Stimulated activated CD8-positive, alpha-beta memory T cell treated with anti-CD3 and anti-CD28 coated beads, Interleukin-12 subunit alpha, Interleukin-12 subunit beta, amount 100 ng/mL, for 24 hours (primary cell): ENCODE measurements at regions not wholly inside any gene's neighbourhood (a gene's known extent, or its start where the extent isn't known, plus 50 kb on each side); places are given as distances from the start of the nearest gene placed in this dataset.

Experiments used
- DNase-seq: peaks from one replicate; pipeline ENCODE4 v3.0.0-alpha.2; 2020; ENCODE audit errors: extremely low read depth

GRCh38 chr13:104779311-104779993, 1713.2 kb upstream of the SLC10A2 start:
- DNase-seq, result no peak

DNA sequence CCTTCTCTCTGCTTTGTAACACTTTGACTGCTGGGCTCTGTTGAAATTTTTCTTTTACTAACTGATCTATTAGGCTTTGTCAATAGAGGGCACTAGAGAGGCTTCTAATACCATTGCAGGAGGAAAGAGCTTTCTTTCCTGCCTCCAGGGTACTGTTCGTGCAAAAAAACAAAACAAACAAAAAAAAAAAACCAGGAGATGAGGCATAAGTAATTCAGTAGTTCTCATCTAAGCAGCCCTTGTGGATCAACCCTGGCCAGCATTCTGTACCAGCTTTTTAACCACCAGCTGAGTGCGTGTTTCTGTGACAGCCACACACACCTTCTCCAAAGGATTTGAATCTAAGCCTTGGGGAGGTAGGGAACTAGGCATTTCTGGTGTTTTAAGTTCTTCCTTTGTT, 1707.6 kb upstream of the SLC10A2 start:
- no peak for DNase-seq

- DNase-seq, result no peak
These were observed 1703.3 kb upstream of the SLC10A2 start for GRCh38 chr13:104769545-104769944.

DNA sequence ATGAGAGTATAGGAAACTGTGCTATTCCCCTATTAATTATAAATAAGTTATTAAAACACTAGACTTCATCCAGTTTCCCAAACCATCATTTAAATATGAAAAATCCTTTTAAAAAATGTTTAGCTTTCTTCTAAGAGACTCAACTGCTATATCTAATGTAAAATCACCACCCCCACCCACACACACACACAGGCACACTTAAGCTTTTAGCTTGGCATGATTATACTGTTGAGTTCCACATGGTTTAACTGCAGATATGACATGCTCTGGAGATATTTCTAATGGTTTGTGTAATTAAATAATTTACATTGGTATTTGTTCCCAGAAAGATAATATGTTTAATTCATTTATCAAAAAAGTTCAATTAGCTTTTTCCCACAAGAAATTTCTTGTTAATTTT, 1700.1 kb upstream of the SLC10A2 start:
- DNase-seq, result no peak

- DNase-seq, result no peak
These were observed 1698.4 kb upstream of the SLC10A2 start for GRCh38 chr13:104764600-104764999.

GRCh38 chr13:104759069-104759468, 1692.9 kb upstream of the SLC10A2 start:
- no peak for DNase-seq

DNA sequence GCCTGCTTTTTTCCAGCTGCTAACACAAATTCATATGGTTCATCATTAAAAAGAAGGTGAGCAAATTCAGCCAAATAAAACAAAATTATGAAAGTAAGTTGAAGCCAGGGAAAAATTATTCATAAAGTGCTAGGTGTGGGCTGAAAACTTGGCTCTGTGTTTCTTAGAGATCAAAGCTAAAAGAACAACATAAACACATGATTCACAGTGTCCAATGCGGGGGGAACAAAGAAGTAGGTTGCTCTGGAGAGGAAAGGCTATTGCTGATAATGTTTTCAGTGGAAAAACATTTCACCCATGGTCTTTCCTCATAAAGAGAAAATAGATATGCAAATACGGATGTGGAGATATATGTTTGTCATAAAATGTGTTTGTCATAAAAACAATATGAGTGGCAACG, 1691.5 kb upstream of the SLC10A2 start:
- no peak for DNase-seq

DNA sequence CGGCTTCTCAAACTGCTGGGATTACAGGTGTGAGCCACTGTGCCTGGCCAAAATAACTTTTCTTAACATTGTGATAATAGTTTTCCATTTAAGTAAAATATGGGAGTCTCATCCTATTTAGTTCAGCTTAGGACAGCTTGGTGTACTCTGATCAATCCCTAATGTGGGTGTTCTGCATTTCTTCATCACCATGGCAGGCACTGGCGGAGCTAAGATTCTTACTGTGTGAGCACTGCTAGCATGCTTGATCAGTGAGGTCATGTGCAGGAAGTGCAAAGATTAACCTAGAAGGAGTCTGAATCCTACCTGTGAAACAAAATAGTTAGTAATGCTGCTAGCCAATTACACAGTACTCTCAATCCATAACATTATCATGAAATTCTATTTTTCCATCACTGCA, 1684.2 kb upstream of the SLC10A2 start:
- DNase-seq, result no peak

DNA sequence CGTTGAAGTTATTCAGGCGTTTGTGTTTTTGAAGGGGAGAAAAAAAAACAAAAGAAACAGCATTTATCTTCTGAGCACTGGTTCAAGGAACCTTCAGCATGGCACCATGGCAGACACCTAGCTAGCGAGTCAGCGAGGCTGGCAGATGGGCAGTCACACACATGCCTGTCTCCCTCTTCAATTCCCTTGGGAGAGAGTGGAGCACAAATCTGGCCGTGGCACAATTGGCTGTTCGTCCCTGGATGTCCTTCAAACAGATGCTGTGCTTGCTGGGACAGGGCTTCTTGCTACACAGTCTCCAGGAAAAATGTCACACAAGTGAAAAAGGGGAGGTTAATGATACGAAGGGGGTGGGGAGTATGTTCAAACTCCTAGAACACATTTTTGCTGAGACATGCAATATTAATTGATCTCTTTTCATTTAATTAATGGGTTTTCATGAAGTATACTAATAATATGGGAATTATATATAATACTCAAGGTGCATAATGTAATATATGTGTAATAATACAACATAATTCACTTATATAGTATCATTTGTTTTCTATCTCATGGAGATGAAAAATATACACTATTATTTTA, 1674.5 kb upstream of the SLC10A2 start:
- DNase-seq, result no peak

- DNase-seq, result no peak
These were observed 1671.5 kb upstream of the SLC10A2 start for GRCh38 chr13:104737713-104738112.

GRCh38 chr13:104733427-104733826, 1667.2 kb upstream of the SLC10A2 start:
- DNase-seq, result no peak

GRCh38 chr13:104715111-104715510, 1648.9 kb upstream of the SLC10A2 start:
- DNase-seq, result no peak

GRCh38 chr13:104705031-104705750, 1639.0 kb upstream of the SLC10A2 start:
- no peak for DNase-seq

- DNase-seq, result no peak
These were observed 1635.4 kb upstream of the SLC10A2 start for GRCh38 chr13:104701591-104701990.

GRCh38 chr13:104694397-104694796, 1628.2 kb upstream of the SLC10A2 start:
- no peak for DNase-seq

- DNase-seq, result no peak
These were observed 1626.9 kb upstream of the SLC10A2 start for GRCh38 chr13:104693126-104693525.

DNA sequence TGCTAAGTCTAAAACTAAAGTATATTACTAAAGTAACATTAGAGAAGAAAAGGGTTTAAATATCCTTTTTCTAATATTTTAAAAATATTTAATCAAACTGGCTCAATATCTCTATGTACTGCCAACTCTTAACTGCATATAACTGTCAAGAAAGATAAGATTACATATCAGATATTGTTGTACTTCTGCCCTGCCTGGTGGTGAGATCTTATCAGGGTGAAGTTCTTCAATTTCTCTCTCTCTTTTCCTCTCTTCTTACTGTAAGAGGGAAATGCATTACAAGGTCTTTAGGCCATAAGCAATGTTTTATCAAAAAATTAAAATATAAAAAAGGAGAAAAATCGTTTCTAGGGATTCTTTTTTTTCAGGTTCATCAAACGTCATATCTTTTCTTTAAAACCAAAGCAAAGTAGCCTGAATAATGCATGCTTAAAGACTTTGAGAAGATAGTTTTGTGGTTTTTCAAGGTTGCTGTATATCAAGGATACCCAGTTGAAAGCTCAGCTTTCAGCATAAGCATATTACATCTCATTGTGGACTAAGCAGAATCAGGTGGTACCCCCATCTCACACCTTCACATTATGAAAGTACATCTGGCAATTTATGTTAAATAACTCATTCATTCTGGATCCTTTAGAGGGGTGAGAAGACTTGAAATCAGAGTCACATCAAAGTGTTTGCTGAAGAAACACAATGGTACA, 1625.7 kb upstream of the SLC10A2 start:
- no peak for DNase-seq

- DNase-seq, result no peak
These were observed 1620.3 kb upstream of the SLC10A2 start for GRCh38 chr13:104686484-104686883.

- no peak for DNase-seq
These were observed 1617.6 kb upstream of the SLC10A2 start for GRCh38 chr13:104683789-104684188.

DNA sequence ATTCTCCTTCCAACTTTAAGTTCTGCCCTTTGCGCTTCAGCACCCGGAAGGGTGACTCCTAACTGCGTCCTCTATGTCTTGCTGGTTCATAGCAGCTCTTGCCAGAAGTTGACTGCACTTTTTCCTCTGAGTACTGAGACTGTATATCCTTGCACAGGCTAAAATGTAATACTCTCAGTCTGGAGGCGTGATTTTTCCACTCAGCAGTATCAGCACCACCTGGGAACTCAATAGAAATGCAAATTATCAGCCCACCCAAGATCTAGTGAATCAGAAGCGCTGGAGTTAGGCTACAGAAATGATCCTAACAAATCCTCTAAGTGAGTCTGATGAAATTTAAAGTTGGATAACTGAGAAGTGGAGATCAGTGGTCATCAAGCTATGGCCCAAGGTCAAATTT, 1611.9 kb upstream of the SLC10A2 start:
- DNase-seq, result no peak

- DNase-seq, result no peak
These were observed 1605.7 kb upstream of the SLC10A2 start for GRCh38 chr13:104671901-104672300.

DNA sequence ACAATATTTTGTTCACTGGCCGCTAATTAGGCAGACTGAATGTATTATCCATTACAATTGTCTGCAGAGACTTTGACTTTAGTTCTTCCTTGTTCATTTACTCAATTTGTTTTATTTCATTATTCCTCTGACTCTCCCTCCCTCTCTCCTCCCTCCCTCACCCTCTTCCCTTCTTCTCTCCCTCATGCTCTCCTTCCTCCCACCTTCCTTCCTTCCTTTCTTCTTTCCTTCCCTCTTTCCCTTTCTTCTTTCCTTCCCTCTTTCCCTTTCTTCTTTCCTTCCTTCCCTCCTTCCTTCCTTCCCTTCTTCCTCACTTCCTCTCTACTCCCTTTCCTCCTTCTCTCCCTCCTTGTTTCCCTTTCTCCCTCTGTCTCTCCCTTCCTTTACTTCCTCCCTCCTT, 1591.0 kb upstream of the SLC10A2 start:
- no peak for DNase-seq

DNA sequence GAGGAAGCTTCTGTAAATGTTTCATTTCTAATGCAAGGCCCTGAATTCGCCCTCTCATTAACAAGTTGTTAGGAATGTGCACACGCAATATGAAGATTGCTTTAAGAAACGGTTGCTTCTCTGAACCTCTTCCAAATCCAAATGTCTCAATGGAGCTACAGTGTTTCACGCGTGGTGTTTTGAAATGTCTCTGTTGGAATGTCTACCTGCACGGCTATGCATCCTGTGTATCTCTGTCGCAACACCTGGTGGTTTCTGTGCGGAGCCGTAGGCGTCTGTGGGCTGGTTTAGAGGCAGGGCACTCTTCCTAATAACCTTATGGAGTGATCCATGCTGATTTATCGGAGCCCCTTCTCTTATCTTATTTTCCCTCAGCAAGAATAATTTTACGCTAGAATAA, 1584.2 kb upstream of the SLC10A2 start:
- no peak for DNase-seq
